Nephron (organoid): ENCODE measurements at regions not wholly inside any gene's neighbourhood (a gene's known extent, or its start where the extent isn't known, plus 50 kb on each side); places are given as distances from the start of the nearest gene placed in this dataset.
A peak's percentile ranks its signal among the peaks of the same experiment; 100 is the strongest.

Experiments used
- H3K27ac Mint-ChIP-seq, 3 experiments: 2 replicates each; pipeline ENCODE4 v1.8.0; 2020; ENCODE audit warnings: mixed read lengths in 3 of 3, mild to moderate bottlenecking in 2 of 3, moderate library complexity in 1 of 3
- H3K27me3 Mint-ChIP-seq: 2 replicates; pipeline ENCODE4 v1.8.0; 2021; ENCODE audit warnings: low read depth, mild to moderate bottlenecking, moderate library complexity, mixed read lengths
- H3K36me3 Mint-ChIP-seq: 2 replicates; pipeline ENCODE4 v1.8.0; 2020; ENCODE audit warnings: low read depth, mixed read lengths
- H3K4me1 Mint-ChIP-seq: 2 replicates; pipeline ENCODE4 v1.8.0; 2020; ENCODE audit warnings: mixed read lengths
- H3K4me3 Mint-ChIP-seq, 3 experiments: 2 replicates each; pipeline ENCODE4 v1.8.0; 2020; ENCODE audit warnings: mild to moderate bottlenecking in 3 of 3, mixed read lengths in 3 of 3, moderate library complexity in 2 of 3
- H3K9me3 Mint-ChIP-seq: 2 replicates; pipeline ENCODE4 v1.8.0; 2020; ENCODE audit warnings: mixed read lengths
- CTCF ChIP-seq, 3 experiments: fragments of 200-600 bp; sonication (generic); IDR thresholded peaks; one replicate each; pipeline ENCODE4 v1.5.0; 2021; ENCODE audit warnings: antibody characterized with exemption in 3 of 3; ENCODE audit not compliant: unreplicated experiment in 3 of 3

- no peak overlapping the region for H3K27ac Mint-ChIP-seq
- H3K4me3 Mint-ChIP-seq, result no peak overlapping the region
- H3K27me3 Mint-ChIP-seq, result no peaks in the 10 kb centered on the region
Observed at GRCh38 chr10:36266923-36267322, 624.8 kb upstream of the FZD8 start.

GRCh38 chr10:36265741-36266140 is 623.6 kb upstream of the FZD8 start:
- peak overlapping the region in 2 of 3 experiments; percentile 64 to 72 for H3K27ac Mint-ChIP-seq
- H3K27me3 Mint-ChIP-seq, result no peaks in the 10 kb centered on the region
- H3K9me3 Mint-ChIP-seq, result no peaks in the 10 kb centered on the region
- peaks cover 8% of the 10 kb centered on the region for H3K4me1 Mint-ChIP-seq
- peak overlapping the region in 1 of 3 experiments; percentile 43 for H3K4me3 Mint-ChIP-seq
- no peaks in the 10 kb centered on the region for H3K36me3 Mint-ChIP-seq
- TF ChIP-seq CTCF (IDR thresholded peaks at IDR 0.05; ENCODE audit: unreplicated experiment in 3 of 3), result no peak

More at GRCh38 chr10:36266923-36267322, 624.8 kb upstream of the FZD8 start:
- H3K4me1 Mint-ChIP-seq, result peaks cover 8% of the 10 kb centered on the region
- H3K9me3 Mint-ChIP-seq, result no peaks in the 10 kb centered on the region
- no peaks in the 10 kb centered on the region for H3K36me3 Mint-ChIP-seq
- TF ChIP-seq CTCF (IDR thresholded peaks at IDR 0.05; ENCODE audit: unreplicated experiment in 3 of 3), result no peak

DNA sequence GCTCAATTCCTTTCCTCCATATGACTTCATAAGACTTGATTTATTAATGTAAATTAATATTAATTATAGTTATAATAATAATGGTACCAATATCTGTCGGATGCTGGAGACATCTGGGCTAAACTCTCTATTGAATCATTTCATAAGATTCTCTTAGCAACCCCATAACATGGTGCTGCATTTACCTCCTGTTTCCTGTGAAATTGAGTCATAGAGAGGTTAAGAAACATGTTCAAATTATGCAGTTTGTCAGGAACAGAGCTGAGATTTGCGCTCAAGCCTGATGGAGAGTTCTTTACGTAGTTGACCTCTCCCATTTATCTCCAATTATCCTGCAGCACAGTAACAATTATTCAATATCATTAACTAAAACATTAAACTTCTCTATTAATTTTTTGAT is 621.8 kb upstream of the FZD8 start:
- Mint-ChIP-seq H3K4me1 (peaks cover 8% of the 10 kb centered on the region), H3K9me3 (no peaks in the 10 kb centered on the region), H3K27ac (no peak overlapping the region), H3K36me3 (no peaks in the 10 kb centered on the region), H3K27me3 (no peaks in the 10 kb centered on the region), H3K4me3 (no peak overlapping the region)
- no peak for TF ChIP-seq CTCF (IDR thresholded peaks at IDR 0.05; ENCODE audit: unreplicated experiment in 3 of 3)

DNA sequence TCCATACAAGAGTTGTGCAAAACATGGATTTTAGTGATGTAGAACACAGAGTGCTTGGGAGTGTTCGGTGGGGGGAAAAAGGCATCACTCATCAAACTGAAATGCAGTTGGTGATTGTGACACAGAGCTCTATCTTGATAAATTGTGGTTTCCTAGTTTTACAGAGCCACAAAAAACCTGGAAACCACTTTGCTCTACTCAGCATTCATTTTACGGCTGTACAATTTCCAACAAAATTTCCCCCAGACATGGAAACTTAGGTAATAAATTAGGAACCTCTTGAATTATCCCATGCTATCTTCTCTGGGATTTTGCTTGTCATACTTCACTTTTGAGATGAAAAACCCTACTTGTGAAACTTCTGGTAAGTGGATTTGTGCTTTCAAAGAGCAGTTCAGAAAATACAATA is 614.9 kb upstream of the FZD8 start:
- Mint-ChIP-seq H3K27ac (peak overlapping the region; percentile 69 to 86 (median 74)), H3K36me3 (no peaks in the 10 kb centered on the region), H3K27me3 (peaks cover under 1% of the 10 kb centered on the region), H3K4me1 (peaks cover 25% of the 10 kb centered on the region), H3K9me3 (no peaks in the 10 kb centered on the region), H3K4me3 (no peak overlapping the region)
- TF ChIP-seq CTCF (IDR thresholded peaks at IDR 0.05; ENCODE audit: unreplicated experiment in 3 of 3), result no peak

DNA sequence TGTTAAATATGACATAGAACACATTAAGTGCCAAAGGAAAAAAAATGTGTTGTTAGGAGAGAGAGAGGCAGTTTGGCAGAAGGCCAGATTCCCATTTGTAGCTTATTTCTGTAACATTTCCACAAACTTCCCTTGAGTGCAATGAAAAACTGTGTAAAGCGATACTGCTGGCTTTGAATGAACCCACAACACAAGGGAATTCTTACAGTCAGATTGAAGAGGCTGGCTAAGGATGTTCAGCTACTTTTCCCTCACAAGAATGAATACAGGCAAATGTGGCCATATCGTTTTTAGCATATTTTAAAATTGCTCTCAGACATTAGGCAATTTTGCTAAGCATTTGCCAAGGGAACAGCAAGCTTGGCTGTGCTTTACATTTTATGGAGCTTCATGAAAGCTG is 614.1 kb upstream of the FZD8 start:
- TF ChIP-seq CTCF (IDR thresholded peaks at IDR 0.05; ENCODE audit: unreplicated experiment in 3 of 3), result no peak
- H3K4me1 Mint-ChIP-seq, result peaks cover 25% of the 10 kb centered on the region

DNA sequence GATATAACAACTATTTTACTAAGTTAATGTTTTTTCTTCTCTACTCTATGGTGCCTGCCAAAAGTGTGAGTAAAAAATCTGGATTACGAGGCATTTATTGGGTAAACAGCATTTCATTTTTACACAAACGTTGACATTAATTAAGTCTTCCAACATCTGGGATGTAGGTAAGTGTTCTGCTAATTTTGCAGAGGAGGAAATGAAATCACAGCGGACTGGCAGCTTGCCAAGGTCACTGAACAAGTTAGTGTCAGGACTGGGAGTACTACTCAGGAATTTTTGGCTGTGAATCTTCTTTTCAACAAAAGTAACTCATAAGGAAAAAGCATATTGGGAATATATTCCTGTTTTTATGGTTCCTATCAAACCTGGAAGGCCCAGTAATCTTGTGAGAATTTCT is 612.1 kb upstream of the FZD8 start:
- Mint-ChIP-seq H3K27ac (peak overlapping the region; percentile 34 to 84 (median 41)), H3K9me3 (no peaks in the 10 kb centered on the region), H3K36me3 (no peaks in the 10 kb centered on the region), H3K27me3 (peaks cover 3% of the 10 kb centered on the region), H3K4me3 (no peak overlapping the region), H3K4me1 (peaks cover 25% of the 10 kb centered on the region)
- no peak for TF ChIP-seq CTCF (IDR thresholded peaks at IDR 0.05; ENCODE audit: unreplicated experiment in 3 of 3)

More for the DNA sequence above, 614.1 kb upstream of the FZD8 start:
- H3K27ac Mint-ChIP-seq, result peak overlapping the region; percentile 69 to 86 (median 74)
- H3K36me3 Mint-ChIP-seq, result no peaks in the 10 kb centered on the region
- no peaks in the 10 kb centered on the region for H3K9me3 Mint-ChIP-seq
- peak overlapping the region in 1 of 3 experiments; percentile 18 for H3K4me3 Mint-ChIP-seq
- H3K27me3 Mint-ChIP-seq, result peaks cover 3% of the 10 kb centered on the region
